Activated CD8-positive, alpha-beta T cell treated with anti-CD3 and anti-CD28 coated beads for 36 hours (primary cell): ENCODE measurements at regions not wholly inside any gene's neighbourhood (a gene's known extent, or its start where the extent isn't known, plus 50 kb on each side); places are given as distances from the start of the nearest gene placed in this dataset.

Source experiments
- ATAC-seq: fragments of 200-7000 bp; cut with Tn5 transposase; one replicate; pipeline ENCODE4 v1.10.0; 2021; ENCODE audit warnings: mild to moderate bottlenecking, moderate library complexity
- CTCF ChIA-PET: fragments of 350-600 bp; sonication (Branson Sonifier 250); formaldehyde crosslinking; loops from one replicate; lab custom pipeline; 2021; ENCODE audit warnings: antibody characterized with exemption; lab: Charles Lee
- POLR2A ChIA-PET: fragments of 350-600 bp; sonication (Branson Sonifier 250); formaldehyde crosslinking; loops from one replicate; lab custom pipeline; 2021; ENCODE audit warnings: antibody characterized with exemption; lab: Charles Lee
- DNase-seq: peaks from one replicate; pipeline ENCODE4 v3.0.0-alpha.2; 2020
- H3K27ac Mint-ChIP-seq: one replicate; pipeline ENCODE4 v1.8.0; 2021; ENCODE audit warnings: mild to moderate bottlenecking, mixed read lengths
- H3K27me3 Mint-ChIP-seq: one replicate; pipeline ENCODE4 v1.8.0; 2021; ENCODE audit warnings: mixed read lengths
- H3K36me3 Mint-ChIP-seq: one replicate; pipeline ENCODE4 v1.8.0; 2021; ENCODE audit warnings: low read depth, mixed read lengths
- H3K4me1 Mint-ChIP-seq: one replicate; pipeline ENCODE4 v1.8.0; 2021; ENCODE audit warnings: low read depth, mixed read lengths
- H3K4me3 Mint-ChIP-seq: one replicate; pipeline ENCODE4 v1.8.0; 2021; ENCODE audit warnings: mild to moderate bottlenecking, moderate library complexity, mixed read lengths
- H3K9me3 Mint-ChIP-seq: one replicate; pipeline ENCODE4 v1.8.0; 2021; ENCODE audit warnings: mixed read lengths
- CTCF ChIP-seq: fragments of 200-600 bp; IDR thresholded peaks from one replicate; pipeline ENCODE4 v1.8.0; 2022; ENCODE audit warnings: antibody characterized with exemption, mild to moderate bottlenecking
- intact Hi-C: fragments of 100-400 bp; cut with micrococcal nuclease; formaldehyde crosslinking; loops from one replicate; pipeline ENCODE4 v1.10.0; 2022

- no peaks in the 10 kb centered on the region for H3K36me3 Mint-ChIP-seq
- intact Hi-C loops = no loop called here
- H3K9me3 Mint-ChIP-seq = peaks cover 10% of the 10 kb centered on the region
- no peak for DNase-seq
- H3K4me3 Mint-ChIP-seq = no peak overlapping the region
- ChIA-PET CTCF (no interaction called here), POLR2A (no interaction called here)
- no peak for TF ChIP-seq CTCF
- H3K4me1 Mint-ChIP-seq = no peaks in the 10 kb centered on the region
- no peaks in the 10 kb centered on the region for H3K27me3 Mint-ChIP-seq
- no peak overlapping the region for H3K27ac Mint-ChIP-seq
- ATAC-seq = no peak
Measured at GRCh38 chr7:47640265-47640664, 58.4 kb upstream of the TNS3 start.

- no peaks in the 10 kb centered on the region for H3K36me3 Mint-ChIP-seq
- ATAC-seq (no peak), DNase-seq (no peak)
- no peaks in the 10 kb centered on the region for H3K27me3 Mint-ChIP-seq
- ChIA-PET POLR2A (no interaction called here), CTCF (no interaction called here)
- H3K27ac Mint-ChIP-seq = no peak overlapping the region
- intact Hi-C loops = no loop called here
- H3K4me3 Mint-ChIP-seq = no peak overlapping the region
- TF ChIP-seq CTCF = no peak
- peaks cover 5% of the 10 kb centered on the region for H3K9me3 Mint-ChIP-seq
- no peaks in the 10 kb centered on the region for H3K4me1 Mint-ChIP-seq
Measured at GRCh38 chr7:47639495-47640110, 57.7 kb upstream of the TNS3 start.

- no peak overlapping the region for H3K27ac Mint-ChIP-seq
- H3K4me1 Mint-ChIP-seq = no peaks in the 10 kb centered on the region
- ATAC-seq (no peak), DNase-seq (no peak)
- peaks cover 5% of the 10 kb centered on the region for H3K9me3 Mint-ChIP-seq
- H3K4me3 Mint-ChIP-seq = no peak overlapping the region
- H3K27me3 Mint-ChIP-seq = no peaks in the 10 kb centered on the region
- intact Hi-C loops = no loop called here
- no peak for TF ChIP-seq CTCF
- ChIA-PET POLR2A (no interaction called here), CTCF (no interaction called here)
- H3K36me3 Mint-ChIP-seq = no peaks in the 10 kb centered on the region
Measured at GRCh38 chr7:47638679-47639315, 56.9 kb upstream of the TNS3 start.

- ChIA-PET CTCF (no interaction called here), POLR2A (no interaction called here)
- Mint-ChIP-seq H3K27me3 (no peaks in the 10 kb centered on the region), H3K9me3 (no peaks in the 10 kb centered on the region), H3K4me1 (no peaks in the 10 kb centered on the region), H3K4me3 (no peak overlapping the region), H3K27ac (no peak overlapping the region), H3K36me3 (no peaks in the 10 kb centered on the region)
- TF ChIP-seq CTCF = no peak
- ATAC-seq (no peak), DNase-seq (no peak)
- intact Hi-C loops = no loop called here
Measured at GRCh38 chr7:47636433-47637175, 54.7 kb upstream of the TNS3 start.

- intact Hi-C loops = no loop called here
- ATAC-seq (no peak), DNase-seq (no peak)
- Mint-ChIP-seq H3K4me3 (no peak overlapping the region), H3K27me3 (no peaks in the 10 kb centered on the region), H3K36me3 (no peaks in the 10 kb centered on the region), H3K27ac (no peak overlapping the region), H3K9me3 (no peaks in the 10 kb centered on the region), H3K4me1 (no peaks in the 10 kb centered on the region)
- POLR2A ChIA-PET = no interaction called here
- no peak for TF ChIP-seq CTCF
- CTCF ChIA-PET = no interaction called here
Measured at GRCh38 chr7:47636081-47636432, 54.1 kb upstream of the TNS3 start.
